CD4-positive, alpha-beta T cell treated with Interferon alpha-2 for 1 hour (primary cell): ENCODE measurements at regions not wholly inside any gene's neighbourhood (a gene's known extent, or its start where the extent isn't known, plus 50 kb on each side); places are given as distances from the start of the nearest gene placed in this dataset.

Experiments used
- DNase-seq, 2 donors: peaks; one replicate each; pipeline ENCODE4 v3.0.0-alpha.2; 2020 to 2022

DNA sequence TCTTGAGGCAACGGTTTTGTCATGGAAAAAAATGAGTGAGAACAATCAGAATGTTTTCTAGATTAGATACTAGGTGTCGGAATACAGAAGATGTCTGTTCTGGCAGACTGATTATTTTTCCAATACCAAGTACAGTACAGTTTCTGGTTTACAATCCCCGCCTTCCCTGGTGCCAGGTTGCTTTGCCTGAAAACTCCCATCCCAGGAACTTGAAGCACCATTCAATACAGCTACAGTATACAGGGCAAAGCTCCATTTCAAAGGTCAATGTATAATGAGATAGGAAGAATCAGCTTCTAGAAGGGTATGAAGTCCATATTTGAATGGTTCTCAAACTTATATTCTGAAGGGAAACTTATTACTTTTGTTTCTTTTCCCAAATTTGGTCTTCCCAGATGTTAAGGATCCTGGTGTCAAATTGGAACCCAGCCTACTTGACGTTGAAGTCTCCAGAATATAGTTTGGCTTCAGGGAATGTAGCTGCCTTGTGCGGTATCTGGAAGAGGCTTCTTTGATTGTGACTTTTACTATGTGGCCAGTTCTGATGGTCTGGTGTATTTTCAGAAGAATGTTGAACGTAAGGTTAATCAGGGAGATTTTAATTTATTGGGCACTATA is 238.0 kb upstream of the ATP2B1 start:
- DNase-seq: no peak

DNA sequence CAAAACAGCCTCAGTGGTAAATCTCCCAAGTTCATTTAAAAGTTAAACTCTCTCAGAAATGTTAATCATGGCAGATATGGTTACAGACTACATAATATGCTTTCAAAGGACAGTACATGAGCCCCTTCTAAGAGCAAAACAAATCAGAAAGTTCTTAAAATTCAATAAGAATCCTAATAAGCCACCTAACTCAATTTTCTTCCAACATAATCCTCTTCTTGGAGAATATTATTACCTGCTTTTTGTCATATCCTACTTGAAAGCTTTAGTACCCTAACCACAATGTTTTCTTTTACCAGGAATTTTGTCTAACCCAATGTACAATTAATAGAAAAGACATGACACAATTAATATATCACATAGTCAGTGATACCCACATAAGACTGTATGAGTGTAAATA is 236.5 kb upstream of the ATP2B1 start:
- no peak for DNase-seq

DNA sequence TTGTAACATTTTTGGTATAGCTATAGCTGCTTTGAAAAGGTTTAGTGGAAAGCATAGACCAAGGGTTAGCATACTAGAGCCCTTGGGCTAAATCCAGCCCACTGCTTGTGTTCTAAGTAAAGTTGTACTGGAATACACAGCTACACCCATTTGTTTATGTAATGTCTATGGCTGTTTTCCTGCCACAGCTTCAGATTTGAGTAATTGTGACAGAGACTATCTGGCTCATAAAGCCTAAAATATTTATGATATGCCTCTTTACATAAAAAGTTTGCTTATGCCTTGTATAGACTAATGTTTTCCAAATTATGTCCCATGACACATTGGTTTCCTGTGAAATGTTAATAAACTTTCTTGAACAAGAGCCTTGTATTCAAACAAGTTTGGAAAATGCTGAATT is 234.8 kb upstream of the ATP2B1 start:
- DNase-seq: no peak

DNA sequence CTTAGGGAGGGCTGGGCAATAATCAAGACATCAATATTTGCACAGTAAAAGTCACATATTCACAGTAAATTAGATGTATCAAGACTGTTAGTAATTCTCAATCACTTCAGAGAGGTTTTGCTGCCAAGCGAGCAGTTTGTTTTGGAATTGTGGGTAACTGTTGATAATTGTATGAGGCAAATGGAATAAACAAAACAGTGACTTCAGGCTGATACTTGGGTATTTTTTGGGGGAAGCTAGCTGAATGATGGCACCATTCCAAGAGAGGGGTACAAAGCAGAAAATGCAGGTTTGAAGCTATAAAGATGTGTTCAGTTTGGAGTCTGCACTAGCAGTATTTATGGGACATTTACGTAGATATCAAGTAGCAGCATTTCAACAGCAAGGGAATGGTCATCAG is 232.8 kb upstream of the ATP2B1 start:
- no peak for DNase-seq

DNA sequence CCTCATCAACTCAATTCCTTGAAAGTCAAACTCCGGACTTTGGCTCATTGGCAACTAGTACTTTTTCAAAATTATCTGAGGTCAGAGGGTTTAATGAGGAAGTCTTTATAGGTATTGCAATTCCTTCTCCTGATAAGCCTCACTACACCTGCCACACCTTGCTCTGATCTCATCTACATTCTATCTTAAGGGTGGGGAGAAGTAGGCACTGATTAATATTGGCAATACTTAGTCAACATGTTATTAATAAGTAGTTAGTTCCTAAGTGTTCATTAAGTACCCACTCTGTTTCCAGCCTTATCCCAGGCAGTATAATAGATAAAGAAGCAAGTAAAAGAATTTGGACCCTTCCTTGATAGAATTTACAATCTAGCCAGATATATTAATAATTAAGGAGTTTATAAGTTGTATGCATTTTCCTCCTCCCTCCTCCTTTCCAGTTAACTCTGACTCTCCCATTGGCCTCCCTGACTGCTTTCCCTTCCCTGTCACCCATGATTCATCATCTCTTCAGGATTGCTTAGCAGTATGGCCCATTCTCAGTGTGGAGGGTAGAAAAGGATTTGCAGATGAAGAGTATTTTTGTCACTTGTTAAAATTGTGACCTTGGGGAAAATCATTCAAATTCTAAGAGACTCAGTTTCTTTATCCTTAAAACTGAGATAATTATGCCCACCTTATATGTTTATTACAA is 231.0 kb upstream of the ATP2B1 start:
- no peak for DNase-seq

DNA sequence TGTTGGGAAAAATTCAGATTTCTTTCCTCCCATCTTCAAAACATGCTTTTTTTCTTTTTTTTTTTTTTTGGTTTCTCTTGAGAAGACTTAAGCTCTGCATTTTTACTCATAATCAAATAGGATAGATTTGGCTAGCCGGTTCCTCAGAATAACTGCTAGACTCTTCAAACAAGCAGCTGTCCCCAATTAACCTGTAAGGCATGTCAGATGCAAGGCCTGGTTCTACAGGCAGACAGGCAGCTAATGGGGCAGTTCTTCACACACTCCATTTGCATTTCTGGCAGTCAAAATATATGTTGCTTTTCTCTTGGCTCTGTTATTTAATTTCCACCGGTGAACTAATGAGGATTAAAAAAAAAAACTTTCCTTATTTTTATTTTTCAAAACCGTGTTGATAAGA is 228.0 kb upstream of the ATP2B1 start:
- no peak for DNase-seq

DNA sequence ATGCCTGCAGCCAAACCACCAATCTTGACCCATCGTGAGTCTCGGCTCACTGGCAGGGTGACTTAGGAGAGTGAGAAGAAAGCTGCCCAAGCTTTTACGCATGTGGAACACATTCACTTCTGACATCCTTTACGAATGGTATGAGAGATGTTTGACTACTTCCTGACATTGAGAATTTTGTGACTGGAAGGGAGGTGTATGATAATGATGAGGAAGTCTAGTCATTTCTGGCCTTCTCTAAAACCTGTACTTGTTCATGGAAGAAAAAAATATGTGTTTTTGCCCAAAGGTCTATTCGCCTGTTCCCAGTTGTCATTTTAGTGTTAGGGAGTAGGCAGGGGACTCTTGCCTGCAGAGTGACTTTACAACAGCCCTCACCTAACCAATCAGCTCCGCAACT is 227.2 kb upstream of the ATP2B1 start:
- DNase-seq: no peak

DNA sequence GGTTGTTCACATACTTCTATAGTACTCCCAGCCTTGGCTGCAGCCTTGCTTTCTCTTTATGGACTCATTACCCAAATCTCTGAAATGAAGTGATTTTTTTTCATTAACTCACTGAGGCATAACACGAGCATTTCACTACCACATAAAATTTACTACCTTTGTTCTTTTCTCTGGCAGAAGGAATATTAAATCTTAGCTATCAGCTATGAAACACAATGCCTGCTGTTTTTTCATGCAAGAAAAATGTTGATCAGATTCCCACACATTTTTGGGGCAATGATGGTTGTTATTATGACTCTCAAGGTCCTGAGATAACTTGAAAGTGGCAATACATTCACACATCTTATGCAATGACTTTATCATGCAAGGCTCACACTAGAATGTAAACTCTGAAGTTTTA is 225.3 kb upstream of the ATP2B1 start:
- no peak for DNase-seq

DNA sequence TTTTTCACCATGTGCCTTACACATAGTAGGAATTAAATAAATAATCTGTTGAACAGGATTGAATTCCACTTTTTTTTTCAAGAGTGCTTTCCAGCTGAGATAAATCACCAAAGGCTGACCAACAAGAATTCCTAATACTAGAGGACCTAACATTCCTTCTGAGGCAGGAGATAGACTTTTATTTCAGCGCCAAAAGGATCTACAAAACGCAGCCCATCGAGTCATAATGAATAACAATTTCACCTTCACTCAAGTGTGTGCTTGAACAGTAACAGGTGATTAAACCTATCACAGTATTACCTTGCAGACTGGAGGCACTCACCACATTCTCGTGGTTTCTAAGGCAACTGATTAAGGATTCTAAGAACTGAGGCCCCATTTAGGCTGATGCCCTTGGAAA is 224.3 kb upstream of the ATP2B1 start:
- no peak for DNase-seq

DNA sequence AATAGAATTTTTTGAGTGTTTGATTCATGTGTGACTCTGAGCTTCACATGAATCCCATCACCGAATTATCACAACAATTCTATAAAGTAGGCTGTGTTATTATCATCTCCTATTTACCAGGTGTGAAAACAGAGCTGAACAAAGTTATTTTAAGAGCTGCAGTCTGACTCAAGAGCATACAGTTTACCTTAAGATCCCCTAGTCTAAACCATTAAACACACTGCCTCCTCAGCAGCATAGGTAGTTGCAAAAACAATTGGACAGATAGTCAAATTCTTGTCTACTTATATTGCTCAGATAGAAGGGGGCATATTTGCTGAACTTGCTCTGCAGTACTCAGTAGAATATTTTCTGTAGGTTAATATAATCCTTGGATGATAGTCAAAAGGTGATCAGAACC is 219.8 kb upstream of the ATP2B1 start:
- no peak for DNase-seq

DNA sequence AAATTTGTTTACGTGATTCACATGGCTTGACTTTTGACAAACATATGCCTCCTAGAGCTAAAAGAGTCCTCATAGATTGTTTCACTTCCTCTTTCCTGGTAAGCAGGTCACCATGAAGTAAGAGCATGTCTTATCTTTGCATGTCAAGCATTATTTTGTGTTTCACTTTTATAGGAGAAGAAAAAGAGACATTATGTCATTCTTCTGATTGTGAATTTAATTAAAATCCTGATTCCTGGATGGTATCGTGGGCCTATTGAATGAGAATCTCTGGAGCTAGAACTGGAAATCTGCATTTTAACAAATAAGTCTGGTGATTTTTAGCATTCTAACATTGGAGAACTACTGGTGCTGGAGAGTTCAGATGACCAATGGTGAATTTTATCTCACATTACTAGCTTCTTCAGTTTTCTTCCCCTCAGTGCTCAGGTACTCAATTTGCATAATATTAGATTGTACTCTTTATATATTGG is 218.6 kb upstream of the ATP2B1 start:
- peak in 1 of 2 donors; percentile 46 for DNase-seq

DNA sequence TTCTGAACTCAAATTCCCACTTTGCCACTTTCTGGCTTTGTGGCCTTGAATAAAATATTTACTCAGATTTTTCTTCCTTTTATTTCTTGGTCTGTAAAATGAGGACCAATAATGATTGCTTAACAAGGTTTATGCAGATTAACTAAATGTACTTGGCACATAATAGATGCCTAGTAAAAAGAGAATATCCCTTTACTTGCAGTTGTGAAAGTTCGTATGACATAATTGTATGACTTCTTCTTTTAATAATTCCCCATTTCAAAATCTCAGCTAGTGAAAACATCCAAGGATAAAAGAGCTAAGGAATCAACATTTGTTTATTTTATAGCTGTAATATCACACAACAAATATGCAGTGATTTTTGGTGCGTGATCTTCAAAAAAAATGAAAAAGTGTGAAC is 215.6 kb upstream of the ATP2B1 start:
- DNase-seq: no peak

DNA sequence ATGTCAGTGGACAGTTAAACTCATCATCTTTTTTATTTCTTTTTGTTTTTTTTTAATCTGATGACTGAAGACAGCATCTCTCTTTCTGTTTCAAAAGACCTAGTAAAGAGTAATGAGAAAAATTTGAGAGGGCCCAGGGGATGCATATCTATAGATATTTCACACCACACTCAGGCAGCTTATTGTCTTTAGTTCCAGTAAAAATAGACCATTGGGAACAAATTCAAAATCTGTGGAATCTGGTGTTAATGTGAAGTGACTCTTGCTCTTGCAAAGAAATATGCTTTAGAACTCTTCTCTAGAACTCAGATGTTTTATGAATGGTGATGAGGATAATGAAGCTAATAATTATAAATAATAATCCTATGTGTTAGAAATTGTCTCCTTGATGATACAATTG is 214.5 kb upstream of the ATP2B1 start:
- DNase-seq: no peak

DNA sequence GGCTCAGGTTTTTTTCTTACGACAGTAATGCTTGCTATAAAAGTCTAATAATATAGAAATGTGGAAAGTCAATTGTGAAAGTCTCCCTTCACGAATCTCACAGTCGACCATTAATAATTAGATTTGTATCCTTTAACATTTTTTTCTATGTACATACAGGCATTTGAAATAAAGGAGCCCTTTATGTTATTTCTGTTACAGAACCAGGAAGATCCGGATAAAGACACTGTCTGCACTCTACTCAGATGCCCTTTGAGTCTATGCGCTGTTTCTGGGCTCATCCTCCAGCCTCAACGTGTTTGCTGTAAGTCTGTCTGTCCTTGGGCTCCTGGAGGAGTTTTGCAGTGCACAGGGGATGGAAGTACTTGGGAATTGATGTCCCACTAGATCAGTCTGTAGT is 212.2 kb upstream of the ATP2B1 start:
- DNase-seq: no peak

DNA sequence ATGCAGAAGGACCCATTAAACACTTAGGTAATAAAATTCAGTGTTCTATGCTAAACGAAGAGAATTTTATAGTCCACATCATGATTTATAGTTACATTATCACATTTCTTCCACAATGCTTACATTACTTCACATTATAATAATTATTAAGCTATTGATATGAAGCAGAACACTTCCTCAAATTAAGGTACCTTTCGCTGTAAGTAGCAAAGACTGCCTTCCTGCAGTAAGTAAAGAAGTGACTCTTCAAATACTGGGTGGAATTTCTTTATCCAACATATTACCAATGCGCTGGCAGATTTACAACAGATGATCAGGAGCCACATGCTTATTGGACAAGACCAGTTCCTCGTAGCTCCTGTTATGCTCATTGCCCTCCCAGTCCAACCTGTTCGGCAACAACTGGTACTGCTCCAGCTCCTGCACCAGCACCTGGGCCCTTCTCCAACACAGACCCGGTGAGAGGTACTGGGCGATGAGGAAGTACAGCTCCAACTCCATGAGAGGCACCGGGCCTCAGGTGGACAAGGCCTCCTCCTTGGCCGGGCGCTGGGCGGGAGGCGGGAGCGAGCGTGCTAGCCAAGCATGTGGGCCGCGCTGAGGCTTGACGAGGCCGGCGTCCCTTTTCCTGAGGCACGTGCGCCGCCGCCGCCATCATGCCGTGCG is 210.7 kb upstream of the ATP2B1 start:
- DNase-seq: no peak

DNA sequence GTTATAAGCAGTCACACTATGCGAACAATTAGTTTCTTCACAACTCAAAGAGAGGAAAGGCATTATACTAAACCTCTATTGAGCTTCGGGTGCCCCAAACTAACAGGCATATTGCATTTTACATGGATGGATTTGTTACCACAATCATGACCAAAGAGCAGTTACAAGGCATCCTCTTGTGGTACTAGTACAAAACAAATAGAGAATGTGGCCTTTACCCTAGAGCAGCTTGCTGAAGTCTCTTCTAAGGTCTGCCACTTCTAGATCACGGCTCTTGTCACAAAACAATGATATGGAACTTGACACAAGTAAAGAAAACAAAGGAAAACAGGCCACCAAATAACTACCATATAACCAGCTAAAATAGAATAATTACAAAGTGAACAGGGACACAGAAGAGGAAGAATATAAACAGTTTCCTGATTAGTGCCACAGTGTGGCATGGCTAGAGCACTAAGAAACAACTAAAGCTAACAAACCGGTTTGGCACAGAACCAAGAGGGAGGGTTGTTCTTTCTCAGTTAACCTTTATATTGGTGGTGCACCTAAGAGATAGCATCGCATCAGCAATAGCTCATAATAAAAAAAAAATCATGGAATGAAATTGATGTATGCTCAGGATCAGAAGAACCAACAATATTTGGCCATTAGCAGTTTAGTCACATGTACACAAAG is 209.7 kb upstream of the ATP2B1 start:
- no peak for DNase-seq

DNA sequence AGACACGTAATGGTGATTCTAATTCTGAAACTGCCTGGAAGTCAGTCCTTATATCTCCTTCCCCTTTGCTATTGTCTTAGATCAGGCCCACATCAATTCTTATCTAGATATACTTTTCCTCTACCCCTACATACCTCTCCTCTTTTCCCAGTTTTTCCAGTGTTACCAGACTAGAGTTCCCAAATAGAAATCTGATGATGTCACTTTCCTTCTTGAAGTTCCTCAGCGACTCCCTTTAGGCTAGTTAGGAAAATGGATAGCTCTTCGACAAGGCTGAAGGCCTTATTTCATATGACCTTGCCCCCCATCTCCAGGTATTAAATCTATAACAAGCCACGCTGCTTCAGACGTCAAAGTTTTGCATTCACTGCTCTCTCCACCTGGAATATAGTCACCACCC is 201.1 kb upstream of the ATP2B1 start:
- no peak for DNase-seq

DNA sequence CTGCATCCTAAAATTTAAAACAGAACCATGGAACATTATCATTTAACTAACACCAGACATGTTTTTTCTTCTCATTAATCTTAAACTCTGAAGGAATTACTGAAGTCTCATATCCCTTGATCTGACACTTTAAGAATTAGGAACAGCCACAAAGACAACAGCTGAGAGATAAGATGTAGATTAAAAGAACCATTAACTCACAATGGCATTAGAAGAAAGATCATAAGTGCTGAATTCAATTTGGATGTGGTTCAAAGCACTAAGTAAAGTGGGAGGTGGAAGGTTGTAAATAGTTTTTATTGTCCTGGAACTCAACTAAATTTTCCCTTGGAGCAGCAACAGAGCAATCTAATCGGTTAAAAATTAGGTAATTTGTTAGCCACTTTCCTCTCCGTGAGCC is 199.0 kb upstream of the ATP2B1 start:
- no peak for DNase-seq

DNA sequence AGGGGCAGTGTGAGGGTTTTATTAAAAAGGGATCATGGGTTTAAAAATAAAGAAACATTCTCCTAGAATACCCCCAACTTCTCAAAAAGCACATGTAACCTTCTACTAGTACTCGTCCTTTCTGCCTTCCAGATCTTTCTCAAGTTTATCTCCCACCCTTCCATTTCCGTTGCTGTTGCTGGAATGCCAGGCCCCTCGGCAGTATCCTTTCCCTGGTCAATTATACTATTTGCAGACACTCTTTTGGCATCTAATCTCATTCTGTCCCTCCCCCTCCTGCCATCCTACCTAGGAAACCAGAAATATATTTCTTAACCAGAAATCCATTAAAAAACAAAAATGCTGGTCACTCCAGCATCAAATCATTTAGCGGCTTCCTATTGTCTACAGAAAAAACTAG is 198.2 kb upstream of the ATP2B1 start:
- DNase-seq: no peak

DNA sequence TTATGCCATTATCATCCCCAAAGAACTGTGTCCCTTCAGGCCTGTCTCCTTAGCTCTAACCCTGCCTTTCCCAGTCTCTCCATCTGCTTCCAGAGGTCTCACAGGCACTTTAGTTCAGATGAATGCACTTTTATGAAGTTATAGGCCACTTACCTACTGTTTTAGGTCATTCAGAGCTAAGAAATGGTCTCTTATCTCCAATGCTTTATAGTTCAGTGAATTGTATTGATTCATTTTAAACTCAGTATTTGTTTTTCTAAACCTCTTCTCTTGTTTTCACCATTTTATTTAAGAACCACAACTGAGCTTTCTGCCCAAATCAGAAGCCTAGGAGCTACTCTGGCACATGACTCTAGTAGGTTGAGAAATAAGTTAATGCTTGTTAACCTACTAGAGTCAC is 197.5 kb upstream of the ATP2B1 start:
- DNase-seq: no peak

DNA sequence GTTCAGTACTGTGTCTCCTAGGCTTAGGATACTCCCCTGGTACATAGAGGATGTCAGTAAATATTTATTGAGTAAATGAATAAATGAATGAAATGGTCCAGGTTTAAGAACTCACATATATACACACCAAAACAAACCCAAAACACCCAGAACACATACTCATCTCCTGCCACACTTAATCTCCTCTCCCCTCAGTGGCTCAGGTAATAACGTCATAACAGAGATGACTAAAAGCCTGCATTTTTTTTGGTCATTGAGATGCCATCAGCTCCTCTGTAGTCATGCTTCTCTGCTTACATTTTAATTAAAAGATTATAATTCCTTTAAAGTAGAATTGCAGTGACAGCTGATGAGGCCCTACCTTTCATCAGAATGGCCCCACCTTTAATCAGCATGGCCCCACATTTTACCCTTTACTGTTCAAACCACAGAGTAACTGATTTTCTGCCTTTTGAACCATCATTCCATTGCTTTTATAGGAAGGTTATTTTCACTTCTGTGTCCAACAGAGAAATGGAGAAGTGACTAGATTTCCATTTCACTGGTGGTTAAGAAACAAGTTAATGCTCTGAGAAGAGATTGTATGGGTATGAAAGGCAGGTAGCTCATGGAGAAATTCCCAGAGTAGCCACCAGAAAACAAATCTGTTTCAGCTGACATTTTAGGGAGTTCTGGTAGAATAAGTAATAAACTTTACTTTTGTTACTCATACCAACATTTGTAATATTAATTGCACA is 193.4 kb upstream of the ATP2B1 start:
- no peak for DNase-seq

DNA sequence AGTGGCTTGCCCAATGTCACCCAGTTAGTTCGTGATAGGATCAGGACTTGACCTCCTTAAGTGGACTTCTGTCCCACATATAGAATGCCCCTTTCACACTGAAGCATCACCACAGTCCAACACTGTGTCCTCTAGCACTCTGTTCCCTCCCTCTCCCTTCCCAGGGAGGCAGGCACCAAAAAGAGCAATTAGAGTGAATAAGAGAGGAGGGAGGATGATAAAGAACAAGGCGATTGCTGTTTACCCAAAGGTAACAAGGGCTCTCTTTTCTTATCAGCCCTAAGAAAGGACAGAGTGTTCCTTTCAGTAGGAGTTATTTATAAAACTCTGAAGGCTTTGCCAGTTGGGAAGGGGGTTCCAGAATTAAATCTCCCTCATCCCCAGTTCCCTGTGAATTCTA is 192.7 kb upstream of the ATP2B1 start:
- no peak for DNase-seq

DNA sequence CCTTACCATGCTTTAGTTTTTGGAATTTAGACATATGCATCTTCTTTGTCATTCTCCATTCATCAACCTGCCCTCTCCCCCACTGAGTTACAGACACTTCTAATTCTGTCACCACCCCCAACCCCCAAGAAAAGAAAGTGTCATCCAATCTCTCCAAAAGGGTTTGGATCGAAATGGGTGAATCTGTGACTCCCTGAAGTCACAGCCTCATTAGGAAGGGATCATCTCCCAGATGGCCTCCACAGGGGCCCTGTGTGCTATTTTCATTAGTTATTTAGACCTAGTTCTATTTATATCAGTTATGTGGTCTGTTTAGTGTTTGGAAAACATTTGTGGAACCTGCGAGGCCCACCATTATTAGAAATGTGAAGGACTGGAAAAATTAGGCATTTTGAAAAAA is 191.0 kb upstream of the ATP2B1 start:
- no peak for DNase-seq
